GM12865 (cell line): ENCODE measurements at regions not wholly inside any gene's neighbourhood (a gene's known extent, or its start where the extent isn't known, plus 50 kb on each side); places are given as distances from the start of the nearest gene placed in this dataset.
A peak's percentile ranks its signal among the peaks of the same experiment; 100 is the strongest.
"Not testable (repeated sequence)": the region's sequence is repeated elsewhere in the genome, so short reads cannot be mapped to it uniquely, and the experiment has no call there.

Experiments used
- DNase-seq: peaks from one replicate; pipeline ENCODE4 v3.0.0; 2010; ENCODE audit warnings: low read depth
- H3K4me3 ChIP-seq: 2 replicates; pipeline ENCODE4 v1.5.1; 2011; ENCODE audit warnings: mild to moderate bottlenecking, low read depth, low read length, control low read depth
- TF ChIP-seq, protein P1 (sequence below): IDR thresholded peaks from 2 replicates; pipeline ENCODE4 v1.5.1; 2011; ENCODE audit warnings: low read length, control low read depth, low read depth, inconsistent platforms; ENCODE audit not compliant: insufficient read depth; ENCODE audit errors: missing control alignments

DNA sequence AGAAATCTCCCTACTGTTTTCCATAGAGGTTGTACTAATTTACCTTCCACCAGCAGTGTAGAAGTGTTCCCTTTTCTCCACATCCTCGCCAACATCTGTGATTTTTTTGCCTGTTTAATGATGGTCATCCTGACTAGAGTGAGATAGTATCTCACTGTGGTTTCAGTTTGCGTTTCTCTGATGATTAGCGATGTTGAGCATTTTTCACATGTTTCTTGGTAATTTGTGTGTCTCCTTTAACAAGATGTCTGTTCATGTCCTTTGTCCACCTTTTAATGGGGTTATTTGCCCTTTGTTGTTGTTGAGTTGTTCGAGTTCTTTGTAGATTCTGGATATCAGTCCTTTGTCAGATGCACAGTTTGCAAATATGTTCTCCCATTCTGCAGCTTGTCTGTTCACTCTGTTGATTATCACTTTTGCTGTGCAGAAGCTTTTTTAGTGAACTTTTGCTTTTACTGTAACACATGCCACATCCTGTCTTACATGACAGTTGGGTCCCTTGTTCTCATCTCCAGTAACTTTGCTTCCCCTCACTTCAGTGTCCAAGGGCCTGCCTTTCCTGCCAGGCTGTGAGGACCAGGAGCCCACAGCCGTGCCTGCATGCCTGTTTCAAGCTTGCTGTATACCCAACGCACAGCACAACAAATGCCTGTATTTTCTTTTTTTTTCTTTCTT lies 64.9 kb downstream of the SPRING1 start:
- peak overlapping the region; percentile 48 for H3K4me3 ChIP-seq
- TF ChIP-seq, protein P1, sequence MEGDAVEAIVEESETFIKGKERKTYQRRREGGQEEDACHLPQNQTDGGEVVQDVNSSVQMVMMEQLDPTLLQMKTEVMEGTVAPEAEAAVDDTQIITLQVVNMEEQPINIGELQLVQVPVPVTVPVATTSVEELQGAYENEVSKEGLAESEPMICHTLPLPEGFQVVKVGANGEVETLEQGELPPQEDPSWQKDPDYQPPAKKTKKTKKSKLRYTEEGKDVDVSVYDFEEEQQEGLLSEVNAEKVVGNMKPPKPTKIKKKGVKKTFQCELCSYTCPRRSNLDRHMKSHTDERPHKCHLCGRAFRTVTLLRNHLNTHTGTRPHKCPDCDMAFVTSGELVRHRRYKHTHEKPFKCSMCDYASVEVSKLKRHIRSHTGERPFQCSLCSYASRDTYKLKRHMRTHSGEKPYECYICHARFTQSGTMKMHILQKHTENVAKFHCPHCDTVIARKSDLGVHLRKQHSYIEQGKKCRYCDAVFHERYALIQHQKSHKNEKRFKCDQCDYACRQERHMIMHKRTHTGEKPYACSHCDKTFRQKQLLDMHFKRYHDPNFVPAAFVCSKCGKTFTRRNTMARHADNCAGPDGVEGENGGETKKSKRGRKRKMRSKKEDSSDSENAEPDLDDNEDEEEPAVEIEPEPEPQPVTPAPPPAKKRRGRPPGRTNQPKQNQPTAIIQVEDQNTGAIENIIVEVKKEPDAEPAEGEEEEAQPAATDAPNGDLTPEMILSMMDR = no peak
- peak; percentile 71 for DNase-seq

DNA sequence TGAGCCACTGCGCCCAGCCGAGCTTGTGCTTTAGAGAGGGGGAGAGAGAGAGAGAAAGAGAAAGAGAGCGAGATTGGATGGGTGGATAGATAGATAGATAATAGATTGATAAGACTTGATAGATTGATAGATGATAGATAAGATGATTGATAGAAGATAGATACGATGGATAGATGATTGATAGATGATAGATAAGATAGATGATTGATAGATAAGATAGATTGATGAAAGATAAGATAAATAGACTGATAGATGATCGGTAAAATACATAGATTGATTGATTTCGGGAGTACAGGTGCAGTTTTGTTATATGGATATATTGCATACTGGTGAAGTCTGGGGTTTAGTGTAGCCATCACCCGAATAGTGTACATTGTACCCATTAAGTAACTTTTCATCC lies 65.9 kb downstream of the SPRING1 start:
- no peak overlapping the region for H3K4me3 ChIP-seq
- TF ChIP-seq, protein P1 = no peak
- DNase-seq = no peak

DNA sequence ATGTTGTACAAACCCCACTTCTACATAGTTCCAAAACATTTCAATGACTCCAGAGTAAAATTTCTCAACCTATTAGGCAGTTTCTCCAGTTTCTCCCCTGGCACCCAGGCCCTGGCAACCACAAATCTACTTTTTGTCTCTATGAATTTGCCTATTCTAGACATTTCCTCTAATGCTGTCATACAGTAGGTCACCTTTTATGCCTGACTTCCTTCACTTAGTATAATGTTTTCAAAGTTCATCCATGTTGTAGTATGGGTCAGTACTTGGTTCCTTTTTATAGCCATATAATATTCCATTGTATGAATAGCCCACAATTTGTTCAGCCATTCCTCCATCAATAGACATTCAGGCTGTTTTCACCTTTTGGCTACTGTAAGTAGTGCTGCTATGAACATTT lies 67.0 kb downstream of the SPRING1 start:
- no peak overlapping the region for H3K4me3 ChIP-seq
- DNase-seq = no peak
- TF ChIP-seq, protein P1 = no peak

DNA sequence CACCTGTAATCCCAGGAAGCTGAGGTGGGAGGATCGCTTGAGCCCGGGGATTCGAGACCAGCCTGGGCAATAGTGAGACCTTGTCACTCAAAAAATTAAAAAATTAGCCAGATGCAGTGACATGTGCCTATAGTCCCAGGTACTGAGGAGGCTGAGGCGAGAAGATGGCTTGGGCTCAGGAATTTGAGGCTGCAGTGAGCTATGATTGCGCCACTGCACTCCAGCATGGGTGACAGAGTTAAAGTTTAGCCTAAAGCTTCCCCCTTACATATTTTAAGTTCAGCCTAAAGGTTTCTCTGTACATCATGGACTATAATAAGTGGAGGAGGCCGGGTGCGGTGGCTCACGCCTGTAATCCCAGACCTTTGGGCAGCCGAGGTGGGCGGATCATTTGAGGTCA lies 70.1 kb downstream of the SPRING1 start:
- TF ChIP-seq, protein P1 = no peak
- H3K4me3 ChIP-seq = no peak overlapping the region
- DNase-seq = no peak

DNA sequence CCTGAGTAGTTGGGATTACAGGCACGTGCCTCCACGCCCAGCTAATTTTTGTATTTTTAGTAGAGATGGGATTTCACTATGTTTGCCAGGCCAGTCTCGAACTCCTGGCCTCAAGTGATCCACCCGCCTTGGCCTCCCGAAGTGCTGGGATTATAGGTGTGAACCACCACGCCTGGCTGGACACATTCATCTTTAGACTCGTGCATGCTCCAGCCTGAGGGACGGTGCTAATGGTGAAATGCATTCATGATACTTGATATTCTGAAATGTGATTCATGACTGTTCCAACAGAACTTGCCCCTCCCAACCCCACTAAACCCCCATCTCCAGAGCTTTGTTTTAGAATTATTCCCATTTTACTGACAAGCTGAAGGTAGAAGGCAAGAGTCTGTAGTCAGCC lies 71.0 kb downstream of the SPRING1 start:
- H3K4me3 ChIP-seq, DNase-seq: not testable (repeated sequence)

DNA sequence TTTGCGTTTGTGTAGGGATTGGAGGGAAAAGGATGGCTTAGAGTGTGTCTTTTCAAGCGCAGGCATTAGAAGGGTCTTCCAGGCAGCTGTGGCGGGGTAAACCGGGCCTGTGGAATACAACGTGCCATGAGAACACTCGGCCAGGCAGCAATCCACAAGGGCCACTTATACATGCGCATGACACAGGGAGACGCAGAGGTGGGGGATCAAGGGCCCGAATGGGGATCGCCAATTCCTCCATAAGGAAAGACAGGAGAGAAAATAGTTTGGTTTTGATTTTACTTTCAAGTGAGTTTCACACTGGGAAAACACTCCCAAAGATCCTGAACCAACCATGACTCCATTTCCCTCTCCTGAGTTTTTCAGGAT lies 71.6 kb downstream of the SPRING1 start:
- DNase-seq = no peak
- H3K4me3 ChIP-seq = no peak overlapping the region
- TF ChIP-seq, protein P1 = no peak

DNA sequence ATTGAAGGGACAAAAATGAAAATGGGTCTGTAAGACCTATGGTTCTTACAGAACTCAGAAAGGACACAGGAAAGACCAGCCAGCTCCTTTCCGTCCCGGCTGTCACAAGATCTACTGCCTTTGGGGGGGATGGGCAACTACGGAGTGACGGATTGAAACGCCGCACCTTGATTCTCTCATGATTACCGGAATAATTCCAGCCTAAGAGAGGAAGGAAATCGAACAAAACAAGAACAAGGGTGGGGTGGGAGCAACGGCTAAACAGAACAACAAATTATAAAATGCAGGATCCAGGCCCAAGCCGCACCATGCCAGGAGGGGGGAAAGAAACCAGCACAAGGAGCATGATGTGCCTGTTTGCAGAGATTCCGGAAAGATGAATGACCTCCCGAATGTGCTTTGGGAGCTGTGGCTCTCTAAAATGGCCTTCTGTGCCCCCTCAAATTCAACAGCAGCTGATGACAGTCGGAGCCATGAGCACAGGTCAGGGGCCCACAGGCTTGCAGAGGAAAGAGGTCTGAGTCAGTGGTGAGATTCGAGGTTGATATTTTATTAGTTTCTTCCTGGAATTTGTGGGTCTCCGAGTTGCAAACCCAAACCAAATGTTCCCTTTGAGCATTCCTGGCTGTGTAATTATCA lies 72.1 kb downstream of the SPRING1 start:
- DNase-seq = no peak
- no peak overlapping the region for H3K4me3 ChIP-seq
- TF ChIP-seq, protein P1 = no peak
